K562 (cell line): ENCODE measurements at regions not wholly inside any gene's neighbourhood (a gene's known extent, or its start where the extent isn't known, plus 50 kb on each side); places are given as distances from the start of the nearest gene placed in this dataset.
A peak's percentile ranks its signal among the peaks of the same experiment; 100 is the strongest.

Source experiments
- BRF1 ChIP-seq: IDR thresholded peaks from 3 replicates; pipeline ENCODE4 v1.6.1; 2011; ENCODE audit warnings: borderline replicate concordance, mild to moderate bottlenecking; ENCODE audit not compliant: insufficient read length; ENCODE audit errors: extremely low read depth
- CREB1 ChIP-seq, 2 experiments: sonication (generic) in 1 of 2; formaldehyde crosslinking in 1 of 2; IDR thresholded peaks; 2 replicates each; pipeline versions ENCODE4 v1.6.1 to v1.8.0; 2012 to 2022; ENCODE audit warnings: inconsistent platforms in 1 of 2, mild to moderate bottlenecking in 1 of 2, missing genetic modification reagents in 1 of 2, moderate library complexity in 1 of 2
- LARP7 ChIP-seq: fragments of 450-650 bp; IDR thresholded peaks from 2 replicates; pipeline ENCODE4 v1.6.1; 2016
- MAZ ChIP-seq, 2 experiments: fragments of 450-650 bp in 1 of 2; sonication (generic) in 1 of 2; formaldehyde crosslinking; IDR thresholded peaks in 1 of 2; conservative IDR thresholded peaks in 1 of 2; 2 replicates each; pipeline versions ENCODE4 v1.4.0 to v1.5.0; 2020; ENCODE audit warnings: mild to moderate bottlenecking in 1 of 2, missing genetic modification reagents in 1 of 2
- NONO ChIP-seq, 2 experiments: fragments of 200-400 bp in 1 of 2; fragments of 450-650 bp in 1 of 2; formaldehyde crosslinking in 1 of 2; IDR thresholded peaks; 2 replicates each; pipeline ENCODE4 v1.6.1; 2017; ENCODE audit warnings: low read depth in 2 of 2, mild to moderate bottlenecking in 2 of 2, moderate library complexity in 2 of 2, low read length in 1 of 2
- POLR2A ChIP-seq: fragments of 450-650 bp; conservative IDR thresholded peaks from 2 replicates; pipeline ENCODE4 v1.6.1; 2016
- POLR2AphosphoS5 ChIP-seq: IDR thresholded peaks from 2 replicates; pipeline ENCODE4 v1.6.1; 2011; ENCODE audit warnings: mild to moderate bottlenecking, low read depth, low read length, moderate library complexity; ENCODE audit not compliant: control insufficient read depth, insufficient read depth
- RAD21 ChIP-seq, 2 experiments: fragments of 250-450 bp in 1 of 2; fragments of 450-650 bp in 1 of 2; sonication (Bioruptor Pico) in 1 of 2; formaldehyde crosslinking in 1 of 2; IDR thresholded peaks in 1 of 2; conservative IDR thresholded peaks in 1 of 2; 2 replicates each; pipeline versions ENCODE4 v1.4.0 to v1.8.0; 2020 to 2022; ENCODE audit warnings: mild to moderate bottlenecking in 2 of 2, moderate library complexity in 1 of 2
- TBL1XR1 ChIP-seq, 2 experiments: IDR thresholded peaks; 2 replicates each; pipeline ENCODE4 v1.6.1; 2012; ENCODE audit warnings: improper control_type of control experiment in 2 of 2, low read length in 2 of 2, mild to moderate bottlenecking in 1 of 2
- TCF7 ChIP-seq: sonication (generic); IDR thresholded peaks from 2 replicates; pipeline ENCODE4 v1.6.1; 2016; ENCODE audit warnings: antibody characterized with exemption, borderline replicate concordance
- ZNF785 ChIP-seq: fragments of 250-450 bp; sonication (Bioruptor Pico); IDR thresholded peaks from 2 replicates; pipeline ENCODE4 v1.4.0; 2020; ENCODE audit warnings: mild to moderate bottlenecking
- TF ChIP-seq, protein P1 (sequence below), 3 experiments: IDR thresholded peaks in 2 of 3; conservative IDR thresholded peaks in 1 of 3; 2 replicates each; pipeline ENCODE4 v1.5.1; 2011 to 2012; ENCODE audit warnings: low read length in 3 of 3, mild to moderate bottlenecking in 3 of 3, control low read depth in 2 of 3, improper control_type of control experiment in 1 of 3, inconsistent platforms in 1 of 3, low read depth in 1 of 3, mixed read lengths in 1 of 3, moderate library complexity in 1 of 3; ENCODE audit not compliant: insufficient read depth in 2 of 3
- TF ChIP-seq, protein P2 (sequence below): fragments of 450-650 bp; IDR thresholded peaks from 2 replicates; pipeline ENCODE4 v1.6.1; 2017; ENCODE audit warnings: antibody characterized with exemption, mild to moderate bottlenecking

DNA sequence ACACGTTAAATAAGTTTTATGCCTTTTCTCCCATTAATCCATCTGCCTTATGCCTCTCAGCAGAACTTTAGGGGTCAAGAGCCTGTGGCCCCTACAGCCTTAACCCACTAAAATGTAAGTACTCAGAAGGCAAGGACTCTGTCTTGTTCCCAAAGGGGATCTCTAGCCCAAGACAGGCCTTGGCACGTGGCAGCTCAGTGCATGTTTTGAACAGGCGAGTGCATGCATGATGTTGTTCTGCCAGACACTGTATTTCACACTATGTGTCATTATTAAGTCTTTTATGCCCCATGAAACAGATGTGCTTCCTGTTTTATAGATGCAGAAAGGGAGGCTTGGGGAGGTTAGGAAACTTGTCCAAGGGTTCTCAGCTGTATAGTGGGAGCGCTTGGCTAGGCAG, 102.8 kb downstream of the ETS2 start:
- TF ChIP-seq, protein P1, sequence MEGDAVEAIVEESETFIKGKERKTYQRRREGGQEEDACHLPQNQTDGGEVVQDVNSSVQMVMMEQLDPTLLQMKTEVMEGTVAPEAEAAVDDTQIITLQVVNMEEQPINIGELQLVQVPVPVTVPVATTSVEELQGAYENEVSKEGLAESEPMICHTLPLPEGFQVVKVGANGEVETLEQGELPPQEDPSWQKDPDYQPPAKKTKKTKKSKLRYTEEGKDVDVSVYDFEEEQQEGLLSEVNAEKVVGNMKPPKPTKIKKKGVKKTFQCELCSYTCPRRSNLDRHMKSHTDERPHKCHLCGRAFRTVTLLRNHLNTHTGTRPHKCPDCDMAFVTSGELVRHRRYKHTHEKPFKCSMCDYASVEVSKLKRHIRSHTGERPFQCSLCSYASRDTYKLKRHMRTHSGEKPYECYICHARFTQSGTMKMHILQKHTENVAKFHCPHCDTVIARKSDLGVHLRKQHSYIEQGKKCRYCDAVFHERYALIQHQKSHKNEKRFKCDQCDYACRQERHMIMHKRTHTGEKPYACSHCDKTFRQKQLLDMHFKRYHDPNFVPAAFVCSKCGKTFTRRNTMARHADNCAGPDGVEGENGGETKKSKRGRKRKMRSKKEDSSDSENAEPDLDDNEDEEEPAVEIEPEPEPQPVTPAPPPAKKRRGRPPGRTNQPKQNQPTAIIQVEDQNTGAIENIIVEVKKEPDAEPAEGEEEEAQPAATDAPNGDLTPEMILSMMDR (IDR thresholded peaks at IDR 0.05 in 2 of 3, conservative IDR thresholded peaks at IDR 0.05 in 1 of 3; ENCODE audit: insufficient read depth in 2 of 3, low read depth in 1 of 3, low read length in 3 of 3) = no peak
- TF ChIP-seq POLR2AphosphoS5 (no peak), LARP7 (no peak), RAD21 (CRISPR knock-in tag; conservative IDR thresholded peaks at IDR 0.05 in 1 of 2, IDR thresholded peaks at IDR 0.05 in 1 of 2) (no peak), NONO (IDR thresholded peaks at IDR 0.05; ENCODE audit: low read depth in 2 of 2, low read length in 1 of 2) (no peak), ZNF785 (CRISPR knock-in tag) (no peak), POLR2A (no peak), BRF1 (no peak), TBL1XR1 (IDR thresholded peaks at IDR 0.05; ENCODE audit: low read length in 2 of 2) (no peak), CREB1 (IDR thresholded peaks at IDR 0.05) (no peak), CREB1 (CRISPR knock-in tag; IDR thresholded peaks at IDR 0.05) (0 out of 2 replicates have a peak, but pooled peaks have one; percentile 17), MAZ (CRISPR knock-in tag; conservative IDR thresholded peaks at IDR 0.05 in 1 of 2, IDR thresholded peaks at IDR 0.05 in 1 of 2) (no peak), TCF7 (no peak)
- TF ChIP-seq, protein P2, sequence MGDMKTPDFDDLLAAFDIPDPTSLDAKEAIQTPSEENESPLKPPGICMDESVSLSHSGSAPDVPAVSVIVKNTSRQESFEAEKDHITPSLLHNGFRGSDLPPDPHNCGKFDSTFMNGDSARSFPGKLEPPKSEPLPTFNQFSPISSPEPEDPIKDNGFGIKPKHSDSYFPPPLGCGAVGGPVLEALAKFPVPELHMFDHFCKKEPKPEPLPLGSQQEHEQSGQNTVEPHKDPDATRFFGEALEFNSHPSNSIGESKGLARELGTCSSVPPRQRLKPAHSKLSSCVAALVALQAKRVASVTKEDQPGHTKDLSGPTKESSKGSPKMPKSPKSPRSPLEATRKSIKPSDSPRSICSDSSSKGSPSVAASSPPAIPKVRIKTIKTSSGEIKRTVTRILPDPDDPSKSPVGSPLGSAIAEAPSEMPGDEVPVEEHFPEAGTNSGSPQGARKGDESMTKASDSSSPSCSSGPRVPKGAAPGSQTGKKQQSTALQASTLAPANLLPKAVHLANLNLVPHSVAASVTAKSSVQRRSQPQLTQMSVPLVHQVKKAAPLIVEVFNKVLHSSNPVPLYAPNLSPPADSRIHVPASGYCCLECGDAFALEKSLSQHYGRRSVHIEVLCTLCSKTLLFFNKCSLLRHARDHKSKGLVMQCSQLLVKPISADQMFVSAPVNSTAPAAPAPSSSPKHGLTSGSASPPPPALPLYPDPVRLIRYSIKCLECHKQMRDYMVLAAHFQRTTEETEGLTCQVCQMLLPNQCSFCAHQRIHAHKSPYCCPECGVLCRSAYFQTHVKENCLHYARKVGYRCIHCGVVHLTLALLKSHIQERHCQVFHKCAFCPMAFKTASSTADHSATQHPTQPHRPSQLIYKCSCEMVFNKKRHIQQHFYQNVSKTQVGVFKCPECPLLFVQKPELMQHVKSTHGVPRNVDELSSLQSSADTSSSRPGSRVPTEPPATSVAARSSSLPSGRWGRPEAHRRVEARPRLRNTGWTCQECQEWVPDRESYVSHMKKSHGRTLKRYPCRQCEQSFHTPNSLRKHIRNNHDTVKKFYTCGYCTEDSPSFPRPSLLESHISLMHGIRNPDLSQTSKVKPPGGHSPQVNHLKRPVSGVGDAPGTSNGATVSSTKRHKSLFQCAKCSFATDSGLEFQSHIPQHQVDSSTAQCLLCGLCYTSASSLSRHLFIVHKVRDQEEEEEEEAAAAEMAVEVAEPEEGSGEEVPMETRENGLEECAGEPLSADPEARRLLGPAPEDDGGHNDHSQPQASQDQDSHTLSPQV = no peak
